PFSK-1 (cell line): ENCODE measurements at regions not wholly inside any gene's neighbourhood (a gene's known extent, or its start where the extent isn't known, plus 50 kb on each side); places are given as distances from the start of the nearest gene placed in this dataset.

Experiments
- FOXP2 ChIP-seq: optimal IDR thresholded peaks from 2 replicates; pipeline ENCODE3; 2011; ENCODE audit warnings: borderline replicate concordance, control low read depth, inconsistent platforms; ENCODE audit not compliant: insufficient read depth; ENCODE audit errors: extremely low read length, extremely low read depth
- POLR2AphosphoS5 ChIP-seq: IDR thresholded peaks from 2 replicates; pipeline ENCODE4 v1.6.1; 2012; ENCODE audit warnings: low read depth, mild to moderate bottlenecking, control low read depth, low read length, moderate library complexity
- REST ChIP-seq, 2 experiments: IDR thresholded peaks; 2 replicates each; pipeline versions ENCODE4 v1.6.1 to v1.8.0; 2011 to 2012; ENCODE audit warnings: low read depth in 2 of 2, low read length in 2 of 2, control low read depth in 1 of 2, inconsistent platforms in 1 of 2, mild to moderate bottlenecking in 1 of 2, moderate library complexity in 1 of 2; ENCODE audit not compliant: insufficient read depth in 1 of 2
- SIN3A ChIP-seq: IDR thresholded peaks from 2 replicates; pipeline ENCODE4 v1.6.1; 2012; ENCODE audit warnings: mild to moderate bottlenecking, low read length, moderate library complexity, borderline replicate concordance; ENCODE audit not compliant: insufficient read depth
- TAF1 ChIP-seq: IDR thresholded peaks from 2 replicates; pipeline ENCODE4 v1.6.1; 2012; ENCODE audit warnings: low read length, control low read depth, borderline replicate concordance; ENCODE audit not compliant: insufficient read depth

DNA sequence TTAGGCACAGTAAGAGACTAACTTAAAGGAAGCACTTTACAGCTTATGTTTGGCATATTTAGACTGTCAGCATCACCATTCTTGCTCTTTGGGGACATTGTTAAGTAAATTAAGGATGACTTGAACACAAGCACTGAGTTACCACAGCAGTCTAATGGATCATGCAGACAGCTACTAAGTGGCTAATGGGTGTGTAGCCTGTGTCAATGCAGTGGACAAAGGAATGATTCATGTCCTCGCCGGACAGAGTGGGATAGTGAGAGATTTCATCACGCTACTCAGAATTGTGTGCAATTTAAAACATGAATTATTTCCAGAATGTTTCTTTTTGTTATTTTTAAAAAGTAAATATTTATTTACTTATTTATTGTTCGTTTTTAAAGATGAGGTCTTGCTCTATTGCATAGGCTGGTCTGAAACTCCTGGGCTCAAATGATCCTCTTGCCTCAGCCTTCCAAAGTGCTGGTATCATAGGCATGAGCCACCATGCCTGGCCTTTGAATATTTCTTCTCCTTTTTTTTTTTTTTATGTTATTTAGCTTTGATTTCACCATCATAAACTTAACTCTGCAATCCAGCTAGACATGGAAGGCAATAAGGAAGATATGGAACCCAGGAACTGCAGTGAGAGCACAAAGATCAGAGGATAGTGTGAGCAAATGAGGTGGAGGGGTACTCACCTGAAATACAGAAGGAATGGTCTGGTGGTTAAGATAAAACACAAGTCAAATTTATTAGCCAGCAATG lies 53.0 kb upstream of the KLF4 start:
- TF ChIP-seq TAF1, result no peak
- no peak for TF ChIP-seq FOXP2
- no peak for TF ChIP-seq SIN3A
- no peak for TF ChIP-seq POLR2AphosphoS5
- TF ChIP-seq REST (IDR thresholded peaks at IDR 0.05; ENCODE audit: insufficient read depth in 1 of 2, low read depth in 2 of 2, low read length in 2 of 2), result no peak

GRCh38 chr9:107541523-107541922 lies 52.0 kb upstream of the KLF4 start:
- TF ChIP-seq FOXP2, result no peak
- TF ChIP-seq TAF1, result no peak
- no peak for TF ChIP-seq REST (IDR thresholded peaks at IDR 0.05; ENCODE audit: insufficient read depth in 1 of 2, low read depth in 2 of 2, low read length in 2 of 2)
- no peak for TF ChIP-seq SIN3A
- no peak for TF ChIP-seq POLR2AphosphoS5

GRCh38 chr9:107540164-107540561 lies 50.6 kb upstream of the KLF4 start:
- TF ChIP-seq TAF1 (no peak), SIN3A (no peak), POLR2AphosphoS5 (no peak), REST (IDR thresholded peaks at IDR 0.05; ENCODE audit: insufficient read depth in 1 of 2, low read depth in 2 of 2, low read length in 2 of 2) (no peak), FOXP2 (no peak)

- TF ChIP-seq REST (IDR thresholded peaks at IDR 0.05; ENCODE audit: insufficient read depth in 1 of 2, low read depth in 2 of 2, low read length in 2 of 2) (no peak), POLR2AphosphoS5 (no peak), FOXP2 (no peak), TAF1 (no peak), SIN3A (no peak)
These were observed 50.0 kb upstream of the KLF4 start for GRCh38 chr9:107539427-107540163.
